Stimulated activated CD8-positive, alpha-beta memory T cell treated with anti-CD3 and anti-CD28 coated beads, Interleukin-15, amount 100 ng/mL, for 1 hour (primary cell): ENCODE measurements at regions not wholly inside any gene's neighbourhood (a gene's known extent, or its start where the extent isn't known, plus 50 kb on each side); places are given as distances from the start of the nearest gene placed in this dataset.
"Not testable (repeated sequence)": the region's sequence is repeated elsewhere in the genome, so short reads cannot be mapped to it uniquely, and the experiment has no call there.

Experiments
- DNase-seq: peaks from one replicate; pipeline ENCODE4 v3.0.0-alpha.2; 2020; ENCODE audit warnings: low read depth

DNA sequence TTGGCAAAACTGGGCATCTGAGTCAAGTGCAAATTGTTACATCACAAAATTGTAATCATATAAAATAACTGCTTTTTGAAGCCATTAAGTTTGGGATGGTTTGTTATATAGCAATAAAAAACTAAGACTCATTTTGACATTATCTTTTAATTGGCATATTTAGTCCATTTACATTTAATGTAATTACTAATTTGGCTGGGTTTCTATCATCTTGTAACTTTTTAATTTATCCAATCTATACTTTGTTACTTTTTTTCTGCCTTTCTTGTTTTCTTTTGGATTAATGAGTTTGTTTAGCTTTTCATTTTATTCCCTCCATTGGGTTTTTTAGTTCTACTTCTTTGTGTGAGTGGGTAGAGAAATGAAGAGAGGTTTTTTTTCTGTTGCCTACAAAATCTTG is 76.3 kb downstream of the DRAM2 start:
- DNase-seq, result no peak

DNA sequence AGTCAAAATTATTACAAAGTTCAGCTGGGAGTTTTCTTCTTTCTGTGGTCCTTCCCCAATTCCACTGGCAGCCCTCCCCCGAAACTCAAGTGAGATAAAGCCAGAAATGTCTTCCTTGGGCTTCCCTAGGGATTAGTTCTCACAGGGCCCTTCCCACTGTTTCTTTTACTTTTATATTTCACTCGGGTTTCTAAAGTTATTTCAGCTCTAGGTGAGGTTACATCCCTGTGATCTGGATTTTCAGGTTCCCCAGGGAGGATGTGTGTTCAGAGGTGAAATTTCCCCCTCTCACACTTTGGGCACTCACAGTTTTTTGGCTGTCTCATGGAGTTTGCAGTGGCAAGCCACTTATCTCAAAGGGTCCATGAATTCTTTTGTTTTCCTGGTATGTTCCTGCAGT is 77.3 kb downstream of the DRAM2 start:
- DNase-seq, result no peak

- DNase-seq, result no peak
Measured at GRCh38 chr1:111062081-111062480, 77.8 kb downstream of the DRAM2 start.

DNA sequence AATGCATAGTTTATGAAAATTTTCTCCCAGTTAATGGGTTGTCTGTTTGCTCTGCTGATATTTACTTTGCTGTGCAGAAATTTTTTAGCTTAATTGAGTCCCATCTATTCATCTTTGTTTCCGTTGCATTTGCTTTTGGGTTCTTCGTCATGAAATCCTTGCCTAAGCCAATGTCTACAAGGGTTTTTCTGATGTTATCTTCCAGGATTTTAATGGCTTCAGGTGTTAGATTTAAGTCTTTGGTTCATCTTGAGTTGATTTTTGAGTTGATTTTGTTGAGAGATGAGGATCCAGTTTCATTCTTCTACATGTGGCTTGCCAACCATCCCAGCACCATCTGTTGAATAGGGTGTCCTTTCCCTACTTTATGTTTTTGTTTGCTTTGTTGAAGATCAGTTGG is 85.2 kb downstream of the DRAM2 start:
- DNase-seq, result no peak

DNA sequence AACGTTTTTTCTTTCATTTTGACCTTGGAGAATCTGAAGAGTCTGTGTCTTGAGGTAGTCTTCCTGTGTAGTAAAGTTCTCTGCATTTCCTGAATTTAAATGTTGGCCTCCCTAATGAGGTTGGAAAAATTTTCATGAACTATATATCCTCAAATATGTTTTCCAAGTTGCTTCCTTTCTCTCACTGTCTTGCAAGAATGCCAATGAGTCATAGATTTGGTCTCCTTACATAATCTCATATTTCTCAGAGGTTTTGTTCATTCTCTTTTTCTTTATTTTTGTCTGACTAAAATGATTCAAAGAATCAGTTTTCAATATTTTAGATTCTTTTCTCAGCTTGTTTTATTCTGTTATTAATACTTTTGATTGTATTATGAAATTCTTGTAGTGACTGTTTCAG is 87.6 kb downstream of the DRAM2 start:
- no peak for DNase-seq

DNA sequence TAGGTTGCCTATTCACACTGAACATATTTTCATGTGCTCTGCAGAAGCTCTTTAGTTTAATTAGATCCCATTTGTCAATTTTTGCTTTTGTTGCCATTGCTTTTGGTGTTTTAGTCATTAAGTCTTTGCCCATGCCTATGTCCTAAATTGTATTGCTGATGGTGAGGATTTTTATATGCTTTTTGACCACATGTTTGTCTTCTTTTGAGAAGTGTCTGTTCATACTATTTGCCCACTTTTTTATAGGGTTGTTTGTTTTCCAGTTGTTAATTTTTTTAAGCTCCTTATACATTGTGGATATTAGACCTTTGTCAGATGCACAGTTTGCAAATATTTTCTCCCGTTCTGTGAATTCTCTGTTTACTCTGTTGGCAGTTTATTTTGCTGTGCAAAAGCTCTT is 84.5 kb upstream of the LRIF1 start:
- not testable (repeated sequence) for DNase-seq

GRCh38 chr1:111045033-111045722 is 81.5 kb upstream of the LRIF1 start:
- no peak for DNase-seq

- peak; percentile 14 for DNase-seq
Measured at GRCh38 chr1:111032295-111032897, 68.7 kb upstream of the LRIF1 start.

- peak; percentile 20 for DNase-seq
Measured at GRCh38 chr1:111030590-111030989, 66.9 kb upstream of the LRIF1 start.

DNA sequence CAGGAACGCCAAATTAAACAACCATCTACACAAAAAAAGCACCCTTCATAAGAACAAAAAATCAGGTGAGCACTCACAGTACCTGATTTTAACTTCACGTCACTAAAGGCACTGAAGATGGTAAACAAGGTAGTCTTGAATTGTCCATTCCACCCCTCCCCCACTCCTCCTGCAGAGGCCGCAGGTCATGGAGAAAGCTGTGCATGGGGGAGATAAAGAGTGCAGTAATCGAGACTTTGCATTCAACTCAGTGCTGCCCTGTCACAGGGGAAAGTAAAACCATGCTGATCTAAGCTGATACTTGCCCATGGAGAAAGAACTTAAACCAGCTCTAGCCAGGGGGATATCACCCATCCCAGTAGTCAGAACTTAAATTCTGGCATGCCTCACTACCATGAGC is 61.4 kb upstream of the LRIF1 start:
- DNase-seq, result no peak

DNA sequence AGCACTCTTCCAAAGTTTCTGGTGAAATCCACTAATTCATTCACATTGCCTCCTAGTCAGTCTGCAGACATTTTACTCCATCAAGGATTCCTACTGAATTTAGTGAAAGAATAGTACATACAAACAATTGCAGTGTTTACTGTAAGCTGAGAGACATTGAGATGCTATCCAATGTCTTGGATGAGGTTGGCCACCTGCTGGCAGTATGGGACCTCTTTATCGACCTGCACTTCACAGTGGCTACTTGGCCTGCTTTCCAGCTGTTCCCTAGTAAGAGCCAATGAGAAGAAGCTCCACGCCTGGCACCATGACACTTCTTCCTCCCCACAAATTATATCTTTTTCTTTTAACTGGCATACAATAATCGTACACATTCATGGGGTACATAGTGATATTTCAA is 51.5 kb upstream of the LRIF1 start:
- no peak for DNase-seq
